GM18511 (cell line): ENCODE measurements at regions not wholly inside any gene's neighbourhood (a gene's known extent, or its start where the extent isn't known, plus 50 kb on each side); places are given as distances from the start of the nearest gene placed in this dataset.
"Not testable (repeated sequence)": the region's sequence is repeated elsewhere in the genome, so short reads cannot be mapped to it uniquely, and the experiment has no call there.

Experiments
- ATAC-seq: cut with Tn5 transposase; IDR thresholded peaks from one replicate; pipeline ENCODE4 v1.9.1; 2021; ENCODE audit warnings: mild to moderate bottlenecking, moderate library complexity; ENCODE audit not compliant: unreplicated experiment

GRCh38 chr2:133867166-133867565 is 298.9 kb upstream of the NCKAP5 start:
- ATAC-seq, result no peak

- ATAC-seq, result no peak
Observed at GRCh38 chr2:133871545-133872209, 303.4 kb upstream of the NCKAP5 start.

DNA sequence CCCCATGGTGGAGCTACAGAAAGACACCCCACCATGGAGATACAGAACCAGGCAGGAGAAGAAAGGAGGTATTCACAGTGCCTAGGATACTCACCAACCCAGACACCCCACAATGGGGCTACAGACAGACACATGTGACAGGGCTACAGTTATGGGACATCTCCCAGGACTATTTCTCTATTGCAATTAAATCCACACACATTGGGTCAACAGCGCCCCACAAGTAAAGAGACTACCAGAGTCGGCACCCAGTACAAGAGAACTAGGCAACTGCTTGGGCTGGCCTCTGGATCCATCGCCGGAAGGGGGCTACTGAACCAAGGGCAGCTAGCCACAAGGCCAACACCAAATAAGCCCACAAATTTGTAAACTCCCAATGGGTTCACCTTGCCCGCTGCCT is 310.1 kb upstream of the NCKAP5 start:
- ATAC-seq, result no peak

- no peak for ATAC-seq
Observed at GRCh38 chr2:133879703-133880102, 311.4 kb upstream of the NCKAP5 start.

- ATAC-seq, result not testable (repeated sequence)
Observed at GRCh38 chr2:133882159-133882558, 313.9 kb upstream of the NCKAP5 start.

DNA sequence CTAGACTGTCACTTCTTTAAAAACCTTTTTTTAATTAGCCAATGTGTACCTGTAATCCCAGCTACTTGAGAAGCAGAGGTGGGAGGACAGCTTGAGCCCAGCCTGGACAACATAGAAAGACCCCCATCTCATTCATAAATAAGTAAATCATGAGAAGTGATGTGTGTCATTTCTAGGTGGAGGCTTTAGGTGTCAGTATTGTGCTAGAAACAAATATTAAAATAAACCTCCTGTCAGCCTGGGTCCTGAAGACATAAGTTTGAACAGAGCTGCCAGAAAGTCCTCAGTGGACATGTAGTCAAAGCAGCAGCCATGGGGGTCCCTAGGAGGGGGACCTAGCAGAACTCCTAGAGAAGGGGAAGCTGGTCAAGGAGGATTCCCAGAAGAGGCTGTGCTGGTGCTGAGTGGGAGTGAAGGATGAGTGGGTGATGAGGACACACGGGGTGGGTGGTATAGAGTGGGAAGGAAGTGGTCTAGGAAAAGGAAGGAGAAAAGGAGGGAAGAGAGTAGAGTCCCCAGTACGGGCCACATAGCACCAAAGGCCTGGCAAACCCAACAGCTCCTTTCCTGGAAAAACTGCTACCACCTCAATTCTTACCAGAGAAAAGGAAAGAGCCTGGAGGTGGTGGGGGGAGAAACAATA is 316.6 kb upstream of the NCKAP5 start:
- ATAC-seq, result no peak

DNA sequence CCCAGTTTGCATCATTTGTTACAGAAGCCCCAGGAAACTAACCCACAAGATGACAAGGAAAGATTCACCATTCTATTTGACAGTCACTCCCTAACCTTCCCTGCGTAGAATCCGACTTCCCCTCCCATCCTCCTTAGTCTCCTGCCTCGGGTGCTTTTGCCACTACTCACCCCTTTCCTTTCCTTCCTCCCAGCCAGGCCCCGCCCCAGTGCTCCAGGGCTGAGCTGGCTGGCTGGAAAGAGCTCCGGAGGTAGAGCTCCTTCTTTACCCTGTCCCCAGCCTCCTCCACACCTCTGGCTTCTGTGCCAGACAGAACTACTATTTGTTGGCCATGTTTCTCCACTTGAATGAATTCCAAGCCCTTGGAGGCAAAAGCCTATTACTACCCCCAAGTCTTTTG is 317.6 kb upstream of the NCKAP5 start:
- no peak for ATAC-seq

GRCh38 chr2:133886735-133887675 is 318.7 kb upstream of the NCKAP5 start:
- peak; percentile 90 for ATAC-seq

- no peak for ATAC-seq
Observed at GRCh38 chr2:133887676-133888040, 319.4 kb upstream of the NCKAP5 start.

- no peak for ATAC-seq
Observed at GRCh38 chr2:133888107-133888506, 319.8 kb upstream of the NCKAP5 start.

DNA sequence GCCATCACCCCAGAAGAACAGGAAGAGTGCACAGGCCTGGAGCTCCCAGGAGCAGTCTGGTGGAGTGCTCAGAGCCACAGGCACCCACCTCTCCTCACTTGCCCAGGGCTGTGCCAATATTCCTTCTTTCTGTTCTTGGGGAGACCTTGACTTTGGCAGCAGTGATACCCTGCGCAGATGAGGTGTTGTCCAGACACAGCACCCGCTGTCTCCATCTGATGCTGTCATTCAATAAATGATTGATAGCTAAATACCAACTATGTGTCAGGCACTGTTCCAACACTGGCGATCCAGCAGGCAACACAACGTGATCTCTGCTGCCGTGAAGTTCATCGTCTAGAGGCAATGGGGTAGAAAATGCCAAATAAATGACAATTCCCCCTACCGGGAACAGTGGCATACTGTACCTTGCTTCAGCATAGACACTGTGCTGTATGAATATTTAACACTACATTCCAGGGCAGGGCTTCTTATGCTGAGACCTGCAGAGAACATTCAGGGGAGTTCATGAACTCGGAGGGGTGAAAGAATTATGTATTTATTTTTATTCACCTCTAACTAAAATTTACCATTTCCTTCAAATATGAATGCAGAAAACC is 320.5 kb upstream of the NCKAP5 start:
- ATAC-seq, result no peak

GRCh38 chr2:133892352-133892913 is 324.2 kb upstream of the NCKAP5 start:
- no peak for ATAC-seq

GRCh38 chr2:133894429-133894828 is 326.2 kb upstream of the NCKAP5 start:
- ATAC-seq, result no peak

GRCh38 chr2:133897838-133898237 is 329.6 kb upstream of the NCKAP5 start:
- ATAC-seq, result not testable (repeated sequence)

DNA sequence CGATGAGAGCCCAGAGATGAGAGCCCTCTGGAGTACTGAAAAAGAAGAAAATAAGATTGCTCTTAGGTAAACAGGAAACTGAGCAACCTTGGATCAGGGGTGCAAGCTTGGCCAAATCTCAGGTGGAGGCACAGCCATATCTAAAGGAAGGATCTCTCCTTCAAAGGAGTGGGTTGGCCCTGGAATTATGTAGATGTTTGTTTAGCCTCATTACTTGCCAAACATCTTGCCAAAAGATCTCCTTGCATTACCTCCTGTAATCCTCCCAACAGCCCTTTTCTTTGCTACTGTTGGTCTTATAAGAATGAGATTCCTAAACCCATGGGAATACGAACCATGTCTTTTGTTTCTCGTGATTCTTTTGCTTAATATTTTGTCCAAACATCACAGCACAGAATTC is 332.6 kb upstream of the NCKAP5 start:
- no peak for ATAC-seq

DNA sequence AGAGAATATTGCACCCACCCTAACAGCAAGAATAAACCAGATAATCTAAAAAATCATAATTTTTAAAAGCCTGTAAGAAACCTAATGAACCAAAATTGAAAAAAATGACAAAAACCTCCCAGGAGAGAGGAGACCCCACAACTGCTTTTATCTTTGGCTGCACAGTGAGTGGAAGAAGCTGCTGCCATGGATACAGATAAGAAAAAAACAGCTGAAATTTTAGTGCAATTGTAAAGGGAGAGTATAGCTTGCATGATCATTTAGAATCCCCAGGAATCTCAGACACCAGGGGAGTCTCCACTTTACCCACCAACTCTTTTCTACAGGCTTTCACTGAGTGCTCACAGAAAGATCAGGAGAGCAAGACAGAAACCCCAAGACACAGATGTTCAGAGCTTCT is 338.1 kb upstream of the NCKAP5 start:
- no peak for ATAC-seq

GRCh38 chr2:133906926-133907325 is 338.7 kb upstream of the NCKAP5 start:
- ATAC-seq, result no peak

- ATAC-seq, result no peak
Observed at GRCh38 chr2:133908171-133908570, 339.9 kb upstream of the NCKAP5 start.

GRCh38 chr2:133918141-133918540 is 335.7 kb upstream of the MGAT5 start:
- ATAC-seq, result no peak

DNA sequence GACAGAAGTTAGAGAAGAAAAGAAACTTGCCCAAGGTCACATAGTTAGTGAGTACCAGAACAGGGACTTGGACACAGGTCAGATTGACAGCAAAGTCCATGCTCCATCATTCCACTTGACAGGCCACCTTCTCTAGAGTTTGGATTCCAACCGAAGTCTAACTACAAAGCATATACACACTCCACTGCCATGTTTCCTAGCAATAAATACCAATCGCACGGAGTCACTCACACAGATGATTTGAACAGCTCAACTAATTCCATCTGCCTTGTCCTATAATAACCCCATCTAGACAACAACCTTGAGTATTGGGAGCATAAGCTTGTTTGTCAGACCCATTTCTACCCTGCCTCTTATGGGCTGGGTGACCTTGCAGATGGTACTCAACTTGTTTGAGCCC is 334.6 kb upstream of the MGAT5 start:
- no peak for ATAC-seq

DNA sequence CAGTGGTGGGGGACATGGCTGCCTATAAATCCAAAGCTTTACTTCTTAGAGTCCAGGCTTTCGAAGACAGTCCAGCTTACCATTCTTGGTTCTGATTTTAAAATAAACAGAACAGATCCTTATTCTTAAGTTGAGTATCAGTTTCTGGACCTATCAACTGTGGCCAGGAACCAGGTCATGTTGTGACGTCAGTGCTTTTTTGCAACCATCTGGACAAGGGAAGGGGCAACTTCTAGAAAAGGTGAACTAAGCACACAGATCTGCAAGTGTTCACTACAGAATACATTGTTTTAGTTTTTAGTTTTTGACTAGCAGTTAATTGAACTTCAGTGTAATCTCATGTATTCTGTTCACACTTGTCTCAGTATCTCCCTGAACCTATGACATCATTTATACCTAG is 326.0 kb upstream of the MGAT5 start:
- no peak for ATAC-seq
